ENCODE measurements at regions not wholly inside any gene's neighbourhood (a gene's known extent, or its start where the extent isn't known, plus 50 kb on each side); places are given as distances from the start of the nearest gene placed in this dataset.

- H3K27ac Mint-ChIP-seq: no peak overlapping the region
- no peaks in the 10 kb centered on the region for H3K36me3 Mint-ChIP-seq
Measured at GRCh38 chr5:164581889-164582288, 1076.5 kb downstream of the MAT2B start.

DNA sequence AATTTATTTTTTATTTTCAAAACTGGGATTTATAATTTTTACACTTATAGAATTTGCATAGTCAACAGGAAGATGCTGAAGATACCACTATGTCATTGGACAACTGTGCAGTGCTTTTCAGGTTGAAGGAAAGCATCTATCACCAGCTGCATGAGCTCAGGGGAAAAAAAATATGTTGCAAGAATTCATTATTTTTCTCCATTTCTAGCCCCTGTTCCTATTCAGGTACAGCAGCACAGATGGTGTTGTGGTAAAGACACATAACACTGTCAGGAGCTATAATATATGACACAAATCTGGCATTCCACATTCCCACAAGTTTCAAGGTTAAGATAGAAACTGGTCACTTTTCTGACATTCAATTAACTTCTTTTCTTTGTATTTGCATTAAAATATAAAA, 1088.6 kb downstream of the MAT2B start:
- H3K27ac Mint-ChIP-seq: no peak overlapping the region
- H3K36me3 Mint-ChIP-seq: no peaks in the 10 kb centered on the region
- no peaks in the 10 kb centered on the region for H3K4me1 Mint-ChIP-seq (ENCODE audit: low read depth)
- H3K27me3 Mint-ChIP-seq: no peaks in the 10 kb centered on the region
- H3K4me3 Mint-ChIP-seq: no peak overlapping the region
- H3K9me3 Mint-ChIP-seq (ENCODE audit: low read depth): no peaks in the 10 kb centered on the region

More at GRCh38 chr5:164581889-164582288, 1076.5 kb downstream of the MAT2B start:
- Mint-ChIP-seq H3K9me3 (ENCODE audit: low read depth) (peaks cover 9% of the 10 kb centered on the region), H3K4me1 (ENCODE audit: low read depth) (no peaks in the 10 kb centered on the region), H3K4me3 (no peak overlapping the region), H3K27me3 (no peaks in the 10 kb centered on the region)

DNA sequence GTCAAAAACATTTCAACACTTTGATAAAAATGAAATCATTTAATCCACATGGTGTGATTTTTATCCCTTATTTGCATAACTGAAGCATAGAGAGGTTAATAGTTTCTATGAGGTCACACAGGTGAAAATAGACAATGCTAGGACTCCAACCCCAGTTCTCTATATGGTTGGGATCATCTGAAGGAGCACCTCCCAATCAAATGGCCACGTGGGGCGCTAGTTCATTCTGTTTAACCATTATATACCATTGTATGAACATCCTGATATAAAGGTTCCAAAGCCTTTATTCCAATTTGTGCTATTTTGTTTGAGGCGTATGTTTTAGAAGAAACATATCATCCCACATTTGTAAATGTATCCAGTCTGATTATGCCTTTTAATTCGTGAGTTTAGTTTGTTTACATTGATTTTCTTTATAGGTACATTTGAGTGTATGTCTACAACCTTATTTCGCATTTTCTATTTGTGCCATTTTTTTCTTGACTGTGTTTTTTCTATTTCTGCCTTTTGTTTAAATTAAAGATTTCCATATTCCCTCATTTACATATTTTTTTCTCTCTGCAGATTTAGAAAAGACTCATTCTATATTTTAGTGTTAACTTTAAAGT, 1092.0 kb downstream of the MAT2B start:
- no peak overlapping the region for H3K27ac Mint-ChIP-seq
- H3K27me3 Mint-ChIP-seq: no peaks in the 10 kb centered on the region
- H3K36me3 Mint-ChIP-seq: no peaks in the 10 kb centered on the region
- no peak overlapping the region for H3K4me3 Mint-ChIP-seq
- H3K9me3 Mint-ChIP-seq (ENCODE audit: low read depth): no peaks in the 10 kb centered on the region
- no peaks in the 10 kb centered on the region for H3K4me1 Mint-ChIP-seq (ENCODE audit: low read depth)

GRCh38 chr5:164600274-164600673, 1094.9 kb downstream of the MAT2B start:
- Mint-ChIP-seq H3K4me1 (ENCODE audit: low read depth) (no peaks in the 10 kb centered on the region), H3K27me3 (no peaks in the 10 kb centered on the region), H3K4me3 (no peak overlapping the region), H3K27ac (no peak overlapping the region), H3K9me3 (ENCODE audit: low read depth) (no peaks in the 10 kb centered on the region), H3K36me3 (no peaks in the 10 kb centered on the region)

- H3K27ac Mint-ChIP-seq: no peak overlapping the region
- H3K9me3 Mint-ChIP-seq (ENCODE audit: low read depth): no peaks in the 10 kb centered on the region
- H3K4me3 Mint-ChIP-seq: no peak overlapping the region
- no peaks in the 10 kb centered on the region for H3K27me3 Mint-ChIP-seq
- no peaks in the 10 kb centered on the region for H3K36me3 Mint-ChIP-seq
- H3K4me1 Mint-ChIP-seq (ENCODE audit: low read depth): no peaks in the 10 kb centered on the region
Measured at GRCh38 chr5:164600929-164601535, 1095.6 kb downstream of the MAT2B start.

DNA sequence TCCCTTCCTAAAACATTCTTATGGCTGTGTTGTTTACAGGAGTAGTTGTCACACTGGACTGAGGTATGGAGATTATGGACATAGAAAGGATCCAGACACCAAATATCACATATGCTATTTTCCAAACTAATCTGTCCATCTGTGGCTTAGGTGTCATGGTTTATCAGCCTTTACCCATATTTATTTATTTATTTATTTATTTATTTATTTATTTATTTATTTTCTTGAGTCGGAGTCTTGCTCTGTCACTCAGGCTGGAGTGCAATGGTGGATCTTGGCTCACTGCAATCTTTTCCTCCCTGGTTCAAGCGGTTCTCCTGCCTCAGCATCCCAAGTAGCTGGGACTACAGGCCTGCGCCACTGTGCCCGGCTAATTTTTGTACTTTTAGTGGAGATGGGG, 1103.1 kb downstream of the MAT2B start:
- H3K9me3 Mint-ChIP-seq (ENCODE audit: low read depth): no peaks in the 10 kb centered on the region
- no peak overlapping the region for H3K4me3 Mint-ChIP-seq
- H3K36me3 Mint-ChIP-seq: no peaks in the 10 kb centered on the region
- H3K4me1 Mint-ChIP-seq (ENCODE audit: low read depth): no peaks in the 10 kb centered on the region
- no peaks in the 10 kb centered on the region for H3K27me3 Mint-ChIP-seq
- no peak overlapping the region for H3K27ac Mint-ChIP-seq

- H3K27ac Mint-ChIP-seq: no peak overlapping the region
- H3K9me3 Mint-ChIP-seq (ENCODE audit: low read depth): peaks cover 1% of the 10 kb centered on the region
- H3K27me3 Mint-ChIP-seq: no peaks in the 10 kb centered on the region
- H3K36me3 Mint-ChIP-seq: no peaks in the 10 kb centered on the region
- no peaks in the 10 kb centered on the region for H3K4me1 Mint-ChIP-seq (ENCODE audit: low read depth)
- no peak overlapping the region for H3K4me3 Mint-ChIP-seq
Measured at GRCh38 chr5:164610374-164610773, 1105.0 kb downstream of the MAT2B start.

DNA sequence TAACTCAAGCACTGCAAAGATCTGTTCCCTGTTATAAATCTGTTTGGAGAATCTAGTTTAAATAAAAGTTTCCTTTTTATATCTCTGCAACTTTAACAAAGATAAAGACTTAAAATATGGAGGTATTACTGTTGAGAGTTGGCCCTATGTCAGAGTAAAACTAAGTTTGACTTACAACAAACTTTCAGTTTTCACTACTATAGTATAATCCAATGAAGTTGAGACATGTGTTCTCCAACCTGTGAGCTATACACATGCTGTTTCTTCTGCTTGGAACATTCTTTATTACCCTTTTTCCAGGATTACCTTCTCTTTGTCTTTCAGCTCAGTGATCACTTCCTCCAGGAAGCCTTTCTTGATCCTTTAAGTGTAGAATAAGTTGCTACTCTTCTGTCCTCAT, 1109.3 kb downstream of the MAT2B start:
- H3K4me3 Mint-ChIP-seq: no peak overlapping the region
- H3K9me3 Mint-ChIP-seq (ENCODE audit: low read depth): peaks cover 14% of the 10 kb centered on the region
- no peaks in the 10 kb centered on the region for H3K4me1 Mint-ChIP-seq (ENCODE audit: low read depth)
- no peaks in the 10 kb centered on the region for H3K27me3 Mint-ChIP-seq
- no peak overlapping the region for H3K27ac Mint-ChIP-seq
- no peaks in the 10 kb centered on the region for H3K36me3 Mint-ChIP-seq

GRCh38 chr5:164617290-164617689, 1111.9 kb downstream of the MAT2B start:
- Mint-ChIP-seq H3K36me3 (no peaks in the 10 kb centered on the region), H3K27ac (no peak overlapping the region), H3K4me3 (no peak overlapping the region)

DNA sequence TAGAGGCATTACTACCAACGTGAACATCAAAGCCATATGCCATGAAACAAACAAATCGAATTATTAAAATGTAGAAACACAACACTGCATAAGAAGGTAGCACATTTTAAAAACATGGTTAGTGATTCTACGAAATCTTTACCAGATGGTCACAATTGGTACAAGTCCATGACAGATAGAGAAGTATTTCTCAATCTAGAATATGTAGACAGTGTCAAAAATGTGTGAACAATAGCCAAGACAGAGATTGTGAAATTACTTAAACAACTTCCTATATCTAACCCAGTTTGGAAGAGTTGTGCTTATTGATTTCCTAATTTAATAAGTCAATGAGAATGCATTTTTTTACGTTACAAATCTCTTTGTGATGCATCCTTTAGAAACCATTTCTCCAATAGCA, 1121.6 kb downstream of the MAT2B start:
- Mint-ChIP-seq H3K9me3 (ENCODE audit: low read depth) (no peaks in the 10 kb centered on the region), H3K27ac (no peak overlapping the region), H3K27me3 (no peaks in the 10 kb centered on the region), H3K4me1 (ENCODE audit: low read depth) (no peaks in the 10 kb centered on the region), H3K36me3 (no peaks in the 10 kb centered on the region), H3K4me3 (no peak overlapping the region)

More at GRCh38 chr5:164617290-164617689, 1111.9 kb downstream of the MAT2B start:
- Mint-ChIP-seq H3K4me1 (ENCODE audit: low read depth) (no peaks in the 10 kb centered on the region), H3K27me3 (no peaks in the 10 kb centered on the region), H3K9me3 (ENCODE audit: low read depth) (peaks cover 14% of the 10 kb centered on the region)

DNA sequence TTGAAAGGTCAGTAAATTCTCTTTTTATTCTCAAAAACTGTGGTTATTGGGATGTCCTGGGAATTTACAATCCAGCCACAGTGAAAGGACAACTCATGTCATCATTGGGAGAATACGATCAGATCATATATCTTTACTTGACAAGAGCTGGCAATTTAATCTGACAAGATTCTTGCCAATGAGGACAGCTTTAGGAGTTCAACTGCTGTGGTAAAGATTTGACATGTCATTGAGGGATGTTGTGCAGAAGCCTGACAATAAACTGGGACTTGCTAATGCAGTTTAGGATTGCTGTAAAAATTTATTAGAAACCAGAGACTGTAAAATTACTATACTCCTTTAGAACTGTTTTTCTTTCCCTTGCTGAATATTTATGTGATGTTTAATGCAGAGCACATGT, 1131.0 kb downstream of the MAT2B start:
- H3K27me3 Mint-ChIP-seq: no peaks in the 10 kb centered on the region
- H3K4me1 Mint-ChIP-seq (ENCODE audit: low read depth): no peaks in the 10 kb centered on the region
- H3K9me3 Mint-ChIP-seq (ENCODE audit: low read depth): no peaks in the 10 kb centered on the region
- no peaks in the 10 kb centered on the region for H3K36me3 Mint-ChIP-seq
- no peak overlapping the region for H3K4me3 Mint-ChIP-seq
- H3K27ac Mint-ChIP-seq: no peak overlapping the region

GRCh38 chr5:164637931-164638521, 1132.6 kb downstream of the MAT2B start:
- no peaks in the 10 kb centered on the region for H3K36me3 Mint-ChIP-seq
- no peaks in the 10 kb centered on the region for H3K27me3 Mint-ChIP-seq
- no peak overlapping the region for H3K27ac Mint-ChIP-seq

DNA sequence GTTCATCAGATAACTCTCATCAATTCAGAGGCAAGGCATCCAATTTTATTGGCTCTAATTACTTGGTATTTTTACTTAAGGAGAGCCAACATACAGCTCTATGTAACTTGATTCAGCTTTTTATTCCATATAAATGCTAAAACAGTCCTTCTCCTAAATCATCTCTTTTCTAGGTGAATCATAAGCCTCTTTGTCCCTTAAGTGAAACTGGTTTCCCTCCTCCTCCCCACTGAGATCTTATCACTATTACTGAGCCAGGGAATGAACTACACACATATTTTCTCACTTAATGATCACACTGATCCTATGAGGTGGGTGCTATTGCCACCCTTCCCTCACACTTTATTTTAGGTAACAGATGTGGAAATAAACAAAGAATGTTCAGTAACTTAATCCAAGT, 1143.8 kb downstream of the MAT2B start:
- no peak overlapping the region for H3K4me3 Mint-ChIP-seq
- H3K4me1 Mint-ChIP-seq (ENCODE audit: low read depth): no peaks in the 10 kb centered on the region
- H3K36me3 Mint-ChIP-seq: no peaks in the 10 kb centered on the region
- H3K27me3 Mint-ChIP-seq: no peaks in the 10 kb centered on the region
- peaks cover 4% of the 10 kb centered on the region for H3K9me3 Mint-ChIP-seq (ENCODE audit: low read depth)
- H3K27ac Mint-ChIP-seq: no peak overlapping the region

More at GRCh38 chr5:164637931-164638521, 1132.6 kb downstream of the MAT2B start:
- H3K4me1 Mint-ChIP-seq (ENCODE audit: low read depth): no peaks in the 10 kb centered on the region
- no peaks in the 10 kb centered on the region for H3K9me3 Mint-ChIP-seq (ENCODE audit: low read depth)
- no peak overlapping the region for H3K4me3 Mint-ChIP-seq

DNA sequence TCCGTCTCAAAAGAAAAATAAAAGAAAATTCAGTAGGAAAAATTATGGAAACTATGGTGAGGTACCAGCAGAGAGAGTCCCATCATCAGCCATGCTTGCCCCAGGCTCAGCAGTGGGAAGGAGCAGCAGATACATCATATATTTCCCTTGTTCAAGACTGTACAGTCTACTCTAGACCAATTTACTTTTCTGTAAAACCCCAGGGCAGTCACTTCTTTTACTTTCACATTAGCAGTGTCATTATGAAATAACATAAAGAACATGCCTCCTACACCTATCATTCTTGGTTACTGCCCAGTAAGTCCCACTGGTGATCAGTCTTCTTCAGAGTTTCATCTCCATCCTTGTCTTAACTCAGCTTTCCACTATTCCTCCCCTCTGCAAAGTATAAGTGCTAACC, 1145.0 kb downstream of the MAT2B start:
- Mint-ChIP-seq H3K4me3 (no peak overlapping the region), H3K9me3 (ENCODE audit: low read depth) (peaks cover 7% of the 10 kb centered on the region), H3K27me3 (no peaks in the 10 kb centered on the region), H3K27ac (no peak overlapping the region), H3K36me3 (no peaks in the 10 kb centered on the region), H3K4me1 (ENCODE audit: low read depth) (no peaks in the 10 kb centered on the region)

DNA sequence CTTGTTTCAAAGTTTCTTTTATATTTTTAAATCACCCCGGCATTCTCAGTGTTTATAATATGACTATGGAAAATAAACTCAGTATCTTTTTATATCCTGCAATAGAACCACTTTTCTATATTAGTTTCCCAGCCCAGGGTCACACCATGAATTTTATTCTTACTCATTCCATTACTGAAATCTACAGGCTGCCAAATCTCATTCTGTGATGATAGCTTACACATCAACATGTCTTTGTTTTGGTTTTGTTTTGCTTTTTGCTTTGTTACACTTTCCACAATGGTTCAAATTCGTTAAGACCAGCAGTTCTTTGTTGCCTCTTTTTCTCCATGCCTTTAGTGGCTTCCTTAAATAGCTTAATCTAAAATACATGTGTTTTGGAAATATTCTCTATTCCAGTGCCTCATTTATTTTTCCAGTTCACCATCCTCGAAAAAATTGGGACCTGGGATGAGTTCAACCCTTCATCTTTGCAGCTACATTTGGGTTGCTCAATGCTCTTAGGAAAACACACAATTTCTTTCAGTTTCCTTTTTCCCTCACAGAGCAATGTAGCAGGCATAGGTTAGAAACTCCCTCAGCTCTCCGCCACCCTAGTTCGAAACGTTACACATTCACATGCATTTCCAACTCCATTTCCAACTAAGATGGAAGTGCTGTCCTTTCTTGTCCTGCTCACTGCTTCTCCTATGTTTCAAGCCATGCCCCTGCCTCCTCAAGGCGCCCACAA, 1146.3 kb downstream of the MAT2B start:
- H3K27ac Mint-ChIP-seq: no peak overlapping the region
- H3K36me3 Mint-ChIP-seq: no peaks in the 10 kb centered on the region
- no peaks in the 10 kb centered on the region for H3K27me3 Mint-ChIP-seq
- no peaks in the 10 kb centered on the region for H3K4me1 Mint-ChIP-seq (ENCODE audit: low read depth)
- H3K4me3 Mint-ChIP-seq: no peak overlapping the region
- H3K9me3 Mint-ChIP-seq (ENCODE audit: low read depth): peaks cover 7% of the 10 kb centered on the region
